HEK293T (cell line): ENCODE measurements at regions not wholly inside any gene's neighbourhood (a gene's known extent, or its start where the extent isn't known, plus 50 kb on each side); places are given as distances from the start of the nearest gene placed in this dataset.

Experiments
- BHLHE40 ChIP-seq: fragments of 450-650 bp; IDR thresholded peaks from 2 replicates; pipeline ENCODE4 v1.6.1; 2016; ENCODE audit warnings: mild to moderate bottlenecking, moderate library complexity, borderline replicate concordance
- FOXM1 ChIP-seq: fragments of 450-650 bp; IDR thresholded peaks from 2 replicates; pipeline ENCODE4 v1.6.1; 2017; ENCODE audit warnings: mild to moderate bottlenecking, borderline replicate concordance
- LEF1 ChIP-seq: fragments of 450-650 bp; IDR thresholded peaks from 2 replicates; pipeline ENCODE4 v1.6.1; 2017; ENCODE audit warnings: mild to moderate bottlenecking, borderline replicate concordance
- SUZ12 ChIP-seq: fragments of 450-650 bp; IDR thresholded peaks from 2 replicates; pipeline ENCODE4 v1.6.1; 2016; ENCODE audit warnings: mild to moderate bottlenecking

GRCh38 chr11:104682206-104682605 is 216.1 kb downstream of the CASP12 start:
- TF ChIP-seq BHLHE40 (no peak), SUZ12 (no peak), FOXM1 (no peak), LEF1 (no peak)
